Muscle of arm (tissue), 1 donor: ENCODE measurements at regions not wholly inside any gene's neighbourhood (a gene's known extent, or its start where the extent isn't known, plus 50 kb on each side); places are given as distances from the start of the nearest gene placed in this dataset.
A peak's percentile ranks its signal among the peaks of the same experiment; 100 is the strongest.
"Not testable (repeated sequence)": the region's sequence is repeated elsewhere in the genome, so short reads cannot be mapped to it uniquely, and the experiment has no call there.

ENCODE experiments used
- DNase-seq: peaks from one replicate; pipeline ENCODE4 v3.0.0-alpha.2; 2013

DNA sequence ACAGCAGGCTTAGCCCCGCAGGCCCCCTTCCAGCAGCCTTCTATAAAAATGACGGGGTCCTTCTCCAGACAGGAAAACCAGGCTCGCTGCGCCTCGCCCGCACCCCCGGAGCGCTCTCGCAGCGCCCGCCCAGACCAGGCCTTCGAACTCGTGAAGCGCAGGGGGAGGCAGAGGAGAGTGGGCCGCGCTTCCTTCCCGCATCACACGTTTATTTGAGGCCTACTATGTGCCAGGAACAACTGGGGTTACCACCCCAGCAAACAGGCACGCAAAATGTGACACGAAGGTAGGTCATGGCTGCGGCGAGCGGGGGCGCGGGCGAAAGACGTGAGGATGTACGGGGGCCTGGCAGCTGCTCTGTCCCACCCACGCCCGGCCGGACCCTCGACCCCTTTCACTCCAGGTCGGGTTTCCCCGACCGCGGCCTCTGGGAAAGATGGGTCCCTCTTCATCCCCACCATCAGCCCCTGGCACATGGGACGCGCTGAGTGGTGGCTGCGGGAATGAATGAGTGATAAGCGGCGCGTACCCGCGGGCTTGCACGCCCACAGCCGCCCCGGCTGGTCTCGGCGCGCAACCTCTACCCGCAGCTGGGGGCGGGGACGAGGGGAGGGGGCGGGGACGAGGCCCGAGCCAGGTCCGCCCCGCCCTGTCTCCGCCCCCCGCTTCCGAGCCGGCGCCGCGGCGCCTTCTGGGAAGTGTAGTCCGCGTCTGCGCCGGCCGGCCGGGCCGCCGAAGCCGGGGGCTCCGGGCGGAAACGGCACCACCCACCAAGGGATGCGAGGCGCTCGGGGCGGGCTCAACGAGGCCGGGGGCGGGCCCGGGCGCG is 59.1 kb downstream of the ZNF467 start:
- DNase-seq: peak; percentile 91

DNA sequence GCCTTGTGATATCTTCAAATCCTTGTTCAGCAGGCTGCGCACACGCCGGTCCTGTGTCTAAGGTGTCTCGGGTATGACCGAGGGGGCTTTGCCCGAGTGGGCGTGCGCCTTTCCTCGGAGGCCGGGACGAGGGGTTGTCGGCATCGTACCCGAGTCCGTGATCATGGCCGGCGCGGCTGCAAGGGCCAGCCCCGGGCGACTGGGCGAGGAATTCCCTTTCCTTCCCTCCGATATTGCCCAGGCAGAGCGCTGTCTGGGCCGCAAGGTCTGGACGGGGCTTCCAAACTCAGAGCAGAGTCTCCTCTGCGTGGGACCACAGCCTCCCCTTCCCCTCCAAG is 59.7 kb downstream of the ZNF467 start:
- DNase-seq: no peak

DNA sequence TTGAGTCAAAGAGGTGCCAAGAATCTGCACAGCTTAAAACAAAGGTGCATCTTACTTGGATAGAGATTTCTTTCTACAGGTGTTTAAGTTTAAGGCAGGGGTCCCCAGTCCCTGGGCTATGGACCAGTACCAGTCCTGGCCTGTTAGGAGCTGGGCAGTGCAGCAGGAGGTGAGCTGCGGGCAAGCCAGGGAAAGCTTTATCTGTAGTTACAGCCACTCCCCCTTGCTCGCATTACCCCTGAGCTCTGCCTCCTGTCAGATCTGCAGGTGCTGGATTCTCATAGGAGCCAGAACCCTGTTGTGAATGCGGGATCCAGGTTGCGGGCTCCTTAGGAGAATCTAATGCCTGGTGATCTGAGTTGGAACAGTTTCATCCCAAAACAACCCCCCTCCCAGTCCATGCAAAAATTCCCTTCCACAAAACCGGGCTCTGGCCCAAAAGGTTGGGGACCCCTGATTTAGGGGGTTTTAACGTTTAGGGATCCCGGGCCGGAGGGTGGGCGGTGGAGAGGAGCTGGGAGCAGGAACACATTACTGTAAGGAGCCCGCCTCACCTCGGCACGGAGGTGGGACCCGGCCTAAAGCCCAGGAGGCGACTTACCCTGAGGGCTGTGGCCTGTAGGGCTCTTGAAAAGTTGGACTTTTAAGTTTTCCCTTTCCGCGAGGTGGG is 60.2 kb downstream of the ZNF467 start:
- DNase-seq: no peak

DNA sequence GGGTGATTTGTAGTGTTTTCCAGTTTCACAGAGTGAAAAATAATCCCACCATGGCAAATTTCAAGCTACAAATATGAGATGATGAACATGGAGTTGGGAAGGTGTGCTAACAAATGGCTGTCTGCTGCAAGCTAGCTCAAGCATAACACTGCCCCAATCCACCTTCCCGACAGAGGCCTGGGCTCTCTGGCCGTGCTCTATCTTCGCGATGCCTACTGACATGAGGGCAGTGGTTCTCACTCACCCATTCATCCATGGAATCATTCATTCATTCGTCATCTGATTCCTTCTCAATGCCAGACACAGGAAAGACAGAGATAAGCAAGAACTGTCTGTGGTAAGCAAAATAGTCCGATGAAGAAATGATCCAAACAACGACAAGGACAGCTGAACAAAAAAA is 65.4 kb downstream of the ZNF467 start:
- DNase-seq: no peak

DNA sequence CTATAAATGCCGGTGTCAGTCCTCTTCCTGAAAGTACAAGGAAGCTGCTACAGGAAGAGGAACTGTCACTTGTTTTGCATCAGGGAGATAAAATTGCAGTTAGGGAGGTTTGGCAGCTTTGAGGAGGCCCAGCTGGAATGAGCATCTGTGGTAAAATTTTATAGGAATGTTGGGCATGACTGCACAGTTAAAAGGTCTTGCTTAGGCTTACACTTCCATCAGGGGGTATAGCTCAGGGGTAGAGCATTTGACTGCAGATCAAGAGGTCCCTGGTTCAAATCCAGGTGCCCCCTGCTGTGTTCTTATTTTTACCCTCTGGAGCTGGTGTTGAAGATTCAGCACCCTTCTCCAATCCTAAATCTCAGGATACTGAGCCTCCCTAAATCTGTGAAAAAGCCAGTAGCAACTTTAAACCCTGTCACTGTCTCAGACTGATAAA is 65.9 kb downstream of the ZNF467 start:
- DNase-seq: no peak

DNA sequence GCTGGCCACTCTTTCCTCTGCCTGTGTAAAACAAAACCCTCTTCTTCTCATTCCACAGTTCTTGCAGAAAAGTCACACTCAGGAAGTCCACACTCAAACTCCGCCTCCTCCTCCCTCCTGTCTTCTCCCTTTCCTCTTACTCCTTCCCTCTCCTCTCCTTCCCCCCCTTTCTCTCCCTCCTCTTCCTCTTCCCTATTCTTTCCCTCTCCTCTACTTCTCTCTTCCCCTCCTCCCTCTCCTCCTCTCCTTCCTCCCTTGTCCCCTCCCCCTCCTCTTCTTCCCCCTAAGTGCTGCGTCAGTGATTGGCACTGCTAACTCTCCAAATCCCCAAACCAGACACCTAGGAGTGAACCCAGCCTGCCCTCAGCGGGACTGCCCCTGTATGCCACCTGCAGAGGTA is 67.0 kb downstream of the ZNF467 start:
- DNase-seq: no peak

DNA sequence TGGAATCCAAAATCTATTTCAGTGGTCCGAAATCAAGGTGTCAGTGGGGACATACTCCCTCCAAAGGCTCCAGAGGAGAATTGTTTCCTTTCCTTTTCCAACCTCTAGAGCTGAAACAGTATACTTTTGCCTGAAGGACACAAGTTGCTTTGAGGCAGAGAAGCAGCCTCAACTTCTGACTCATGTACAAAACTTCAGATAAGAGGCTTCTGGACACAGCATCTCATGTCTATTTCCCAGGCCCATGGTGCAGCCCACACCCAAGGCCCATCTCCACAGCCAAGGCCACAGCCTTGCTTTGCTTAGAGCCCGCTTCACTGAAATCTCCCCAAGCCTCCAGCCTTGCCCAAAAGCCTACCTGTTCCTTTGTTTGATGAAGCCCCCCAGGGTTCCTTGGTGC is 68.9 kb downstream of the ZNF467 start:
- no peak for DNase-seq

DNA sequence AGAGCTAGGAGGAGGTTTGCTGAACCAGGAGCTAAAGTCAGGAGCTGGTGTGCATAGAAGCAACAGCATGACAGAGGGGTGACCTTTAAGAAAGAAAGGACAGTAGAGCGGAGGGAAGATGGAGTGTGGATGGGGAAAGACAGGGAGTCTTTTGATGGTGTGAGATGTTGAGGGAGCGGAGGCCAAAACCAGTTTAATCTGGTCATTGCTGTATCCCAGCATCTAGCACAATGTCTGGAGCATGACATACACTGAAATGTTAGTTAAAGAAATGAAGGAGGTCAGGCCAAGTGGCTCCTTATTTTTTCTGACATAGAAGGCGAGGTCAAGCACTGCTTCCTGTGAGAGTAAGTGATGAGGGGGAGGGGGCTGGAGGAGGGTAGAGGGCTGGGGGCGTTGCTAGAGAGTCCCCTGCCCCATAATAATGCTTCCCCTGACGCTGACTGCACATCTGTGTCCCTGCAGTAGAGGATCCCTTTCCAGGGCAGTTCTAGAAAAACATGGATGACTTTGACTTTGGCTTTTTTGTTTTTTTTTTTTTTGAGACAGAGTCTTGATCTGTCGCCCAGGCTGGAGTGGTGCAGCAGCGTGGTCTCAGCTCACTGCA is 70.2 kb downstream of the ZNF467 start:
- no peak for DNase-seq

DNA sequence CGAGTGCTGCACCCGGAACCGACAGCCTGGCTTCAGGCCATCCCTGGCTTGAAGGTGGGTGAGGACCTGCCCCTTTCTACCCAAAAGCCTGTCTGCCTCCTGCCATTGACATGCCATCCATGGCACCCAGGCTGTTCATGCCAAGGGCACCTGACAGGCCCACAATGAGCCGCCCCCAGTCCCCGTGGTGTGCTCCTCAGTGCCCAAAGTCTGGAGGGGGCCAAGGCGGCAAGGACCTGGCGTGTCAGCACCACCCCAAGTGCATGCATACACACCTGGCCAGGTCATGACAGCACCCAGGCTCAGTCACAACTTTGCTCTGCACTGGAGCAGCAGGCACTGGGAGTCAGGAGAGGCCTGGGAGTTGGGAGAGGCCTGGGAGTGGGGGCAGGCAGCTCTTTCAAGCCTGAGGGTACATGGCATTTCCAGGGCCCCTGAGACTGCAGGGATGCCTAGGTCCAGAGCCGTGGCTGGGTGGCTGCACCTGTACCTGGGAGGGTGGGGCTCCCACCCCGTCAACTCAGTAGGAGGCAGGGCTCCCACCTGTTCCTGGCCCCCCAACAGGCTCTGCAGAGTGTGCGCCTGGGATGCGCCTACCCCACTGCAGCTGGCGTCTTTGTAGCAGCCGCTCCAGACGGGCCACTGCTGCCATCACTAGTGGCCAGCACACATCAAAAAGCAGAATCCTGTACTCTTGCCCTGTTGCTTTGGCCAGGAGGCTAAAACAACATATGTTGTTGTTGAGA is 71.7 kb downstream of the ZNF467 start:
- no peak for DNase-seq

DNA sequence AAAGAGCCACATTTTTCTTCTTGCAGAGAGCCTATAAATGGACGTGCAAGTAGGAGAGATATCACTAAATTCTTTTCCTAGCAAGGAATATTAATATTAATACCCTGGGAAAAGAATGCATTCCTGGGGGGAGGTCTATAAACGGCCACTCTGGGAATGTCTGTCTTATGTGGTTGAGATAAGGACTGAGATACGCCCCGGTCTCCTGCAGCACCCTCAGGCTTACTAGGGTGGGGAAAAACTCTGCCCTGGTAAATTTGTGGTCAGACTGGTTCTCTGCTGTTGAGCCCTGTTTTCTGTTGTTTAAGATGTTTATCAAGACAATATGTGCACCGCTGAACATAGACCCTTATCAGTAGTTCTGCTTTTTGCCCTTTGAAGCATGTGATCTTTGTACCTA is 75.6 kb downstream of the ZNF467 start:
- not testable (repeated sequence) for DNase-seq

DNA sequence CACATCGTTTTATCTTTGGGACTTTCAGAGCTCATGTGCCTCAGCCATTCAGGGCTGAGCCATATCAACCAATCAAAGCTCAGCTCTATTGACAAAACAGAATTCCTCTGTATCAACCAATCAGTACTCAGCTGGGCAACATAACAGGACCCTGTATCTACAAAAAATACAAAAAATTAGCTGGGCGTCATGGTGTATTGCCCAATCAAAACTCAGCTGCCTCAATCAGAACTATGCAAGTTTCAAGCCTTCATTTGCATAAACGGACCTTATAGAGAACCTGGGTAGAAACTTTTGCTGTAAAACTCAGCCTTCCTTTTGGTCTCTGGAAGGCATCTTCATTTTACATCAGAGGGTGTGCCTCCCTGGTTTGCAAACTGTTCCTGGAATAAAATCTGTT is 77.1 kb downstream of the ZNF467 start:
- no peak for DNase-seq

DNA sequence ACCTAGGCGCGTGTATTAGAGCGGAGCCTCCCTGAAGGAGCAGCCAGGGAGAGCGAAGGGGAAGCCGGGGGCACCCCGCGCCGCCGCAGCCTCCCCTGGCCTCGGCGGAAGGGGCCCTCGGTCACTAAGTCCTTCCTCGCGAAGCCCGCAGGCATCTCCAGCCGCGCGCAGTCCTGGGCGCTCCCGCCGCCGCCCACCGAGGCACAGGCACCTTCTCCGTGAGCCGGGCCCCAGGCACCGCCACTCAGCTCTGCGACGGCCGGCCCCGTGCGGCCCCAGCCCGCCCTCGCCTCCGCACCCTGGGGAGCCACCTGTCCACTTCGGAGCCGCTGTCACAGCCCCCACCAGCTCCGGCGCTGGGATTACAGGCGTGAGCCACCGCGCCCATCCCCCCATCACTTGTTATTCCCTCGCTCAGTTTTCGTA is 80.8 kb downstream of the ZNF467 start:
- DNase-seq: no peak

DNA sequence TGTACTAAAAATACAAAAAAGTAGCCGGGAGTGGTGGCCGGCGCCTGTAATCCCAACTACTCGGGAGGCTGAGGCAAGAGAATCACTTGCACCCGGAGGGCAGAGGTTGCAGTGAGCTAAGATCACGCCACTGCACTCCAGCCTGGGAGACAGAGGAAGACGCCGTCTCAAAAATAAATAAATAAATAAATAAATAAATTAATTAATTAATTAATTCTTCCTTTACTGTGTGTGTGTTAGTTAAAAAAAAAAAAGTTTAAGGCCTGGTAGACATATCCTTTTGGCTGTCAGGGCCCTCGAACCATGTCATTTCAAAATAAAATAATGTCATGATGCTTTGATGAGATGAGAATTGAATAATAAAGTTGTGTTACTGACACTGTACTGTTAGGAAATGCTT is 81.3 kb downstream of the ZNF467 start:
- DNase-seq: no peak

DNA sequence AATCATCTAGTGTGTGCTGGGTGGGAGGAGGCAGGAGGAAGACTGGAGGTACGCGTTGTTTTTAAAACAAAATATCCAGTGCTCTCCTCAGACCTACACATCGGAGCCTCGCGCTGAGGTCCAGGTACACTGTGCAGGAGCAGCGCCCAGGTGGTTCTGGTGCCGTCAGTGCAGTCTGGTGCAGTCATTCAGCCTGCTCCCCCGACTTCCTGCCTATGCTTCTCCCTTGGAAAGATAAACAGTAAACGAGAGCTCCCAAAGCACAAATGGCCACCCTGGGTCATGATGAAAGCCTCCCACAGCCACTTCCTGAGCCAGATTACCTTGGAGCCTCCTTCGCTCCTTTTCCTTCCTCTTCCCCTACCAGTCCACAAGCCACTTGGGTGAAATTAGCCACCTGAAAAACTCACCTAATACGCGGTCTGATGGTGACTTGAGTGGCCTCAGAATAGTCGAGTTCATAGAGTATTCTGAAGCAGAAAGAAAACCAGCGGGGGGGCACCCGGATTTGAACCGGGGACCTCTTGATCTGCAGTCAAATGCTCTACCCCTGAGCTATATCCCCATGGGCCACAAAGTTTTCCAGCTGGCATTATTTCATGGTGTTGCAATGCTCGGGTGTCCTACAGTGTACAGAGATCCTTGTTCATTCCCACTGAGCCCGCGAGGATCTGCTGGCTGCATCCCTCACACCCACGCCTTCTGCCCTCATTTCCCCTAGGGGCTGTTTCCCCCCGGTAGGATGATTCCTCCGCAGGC is 82.5 kb downstream of the ZNF467 start:
- DNase-seq: no peak

DNA sequence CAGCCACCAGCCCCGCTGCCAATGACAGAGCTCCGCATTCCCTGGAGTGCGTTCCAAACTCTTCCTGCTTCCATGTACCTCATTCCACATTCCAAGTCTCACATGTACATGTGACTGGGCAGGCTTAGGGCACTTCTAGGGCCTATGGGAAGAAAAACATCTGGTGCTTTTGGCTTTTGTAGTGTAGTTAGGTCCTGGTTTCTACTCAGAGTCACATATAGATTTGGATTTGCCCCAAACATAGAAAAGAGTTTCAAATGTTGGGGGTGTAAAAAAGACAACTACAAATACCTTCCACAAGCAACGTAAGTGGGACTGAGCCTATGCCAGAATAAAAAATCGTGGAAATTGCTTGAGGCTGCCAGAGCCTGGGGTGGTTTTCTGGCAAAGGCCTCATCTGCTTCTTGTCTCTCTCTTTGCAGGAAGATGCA is 84.1 kb downstream of the ZNF467 start:
- no peak for DNase-seq

DNA sequence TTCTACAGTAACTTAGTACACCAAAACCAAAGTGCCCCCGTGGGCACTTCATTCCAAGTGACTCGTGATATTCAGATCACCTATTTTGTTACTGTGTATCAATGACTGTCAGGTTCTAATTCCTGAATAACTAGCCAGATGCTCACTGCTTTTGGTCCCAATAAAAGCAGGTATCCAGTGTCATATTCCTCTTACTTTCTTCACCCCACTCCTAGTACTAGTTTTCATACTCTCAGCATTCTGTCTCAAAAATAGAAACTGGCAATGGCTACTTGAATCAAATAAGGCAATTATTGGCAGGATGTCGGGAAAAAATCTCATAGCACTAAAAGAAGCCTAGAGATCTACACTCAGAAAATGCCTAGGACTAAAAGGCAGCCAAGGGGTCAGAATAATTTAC is 84.6 kb downstream of the ZNF467 start:
- no peak for DNase-seq

DNA sequence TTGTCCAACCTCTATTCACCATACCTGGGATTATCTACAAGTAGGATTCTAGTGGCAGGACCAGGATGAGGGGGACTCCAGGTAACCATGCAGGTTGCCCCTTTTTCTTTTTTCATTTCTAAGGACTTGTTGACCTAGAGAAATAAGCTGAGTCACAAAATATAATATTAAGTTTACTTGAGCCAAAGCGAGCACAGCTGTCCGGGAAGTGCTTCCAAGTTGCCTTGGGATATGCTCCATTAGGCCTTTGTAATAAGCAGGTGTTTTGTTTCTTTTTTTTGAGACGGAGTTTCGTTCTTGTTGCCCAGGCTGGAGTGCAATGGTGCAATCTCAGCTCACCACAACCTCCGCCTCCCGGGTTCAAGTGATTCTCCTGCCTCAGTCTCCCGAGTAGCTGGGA is 85.6 kb downstream of the ZNF467 start:
- DNase-seq: not testable (repeated sequence)

DNA sequence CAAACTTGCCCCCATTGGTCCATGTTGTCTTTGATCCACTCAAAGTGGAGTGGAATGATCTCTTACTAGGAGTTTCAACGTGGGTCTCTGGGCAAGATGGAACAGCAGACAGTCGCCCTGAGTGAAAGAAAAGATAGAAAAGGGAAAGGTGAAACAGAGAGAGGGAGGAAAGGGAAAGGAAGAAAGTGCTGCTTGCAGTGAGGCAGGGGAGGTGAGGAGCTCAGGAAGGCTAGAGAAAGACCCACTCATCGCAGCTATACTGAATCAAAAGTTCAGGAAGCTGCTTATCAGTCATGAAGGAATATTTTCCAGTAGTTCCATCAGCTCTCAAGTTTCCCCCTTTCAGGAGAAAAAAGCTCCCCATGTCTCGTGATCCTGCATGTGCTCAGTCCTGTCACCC is 86.9 kb downstream of the ZNF467 start:
- no peak for DNase-seq

DNA sequence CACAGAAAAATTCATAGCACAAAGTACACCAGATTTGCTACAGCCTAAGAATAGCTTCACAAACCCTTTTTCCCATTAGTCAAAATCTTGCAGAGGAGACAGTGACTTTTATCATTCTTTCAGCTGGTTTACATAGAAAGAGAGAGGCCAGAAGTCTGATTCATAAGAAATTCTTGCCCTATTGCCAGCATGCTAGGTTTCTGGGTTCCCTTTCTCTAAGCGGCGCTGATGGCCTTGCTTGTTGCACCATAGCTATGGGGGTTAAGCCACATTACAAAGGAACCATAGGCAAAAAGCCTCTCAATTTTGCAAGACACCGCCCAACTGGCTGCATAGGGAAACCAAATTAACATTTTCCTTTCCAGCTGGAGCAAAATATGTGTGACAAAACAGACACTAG is 87.4 kb downstream of the ZNF467 start:
- DNase-seq: no peak

DNA sequence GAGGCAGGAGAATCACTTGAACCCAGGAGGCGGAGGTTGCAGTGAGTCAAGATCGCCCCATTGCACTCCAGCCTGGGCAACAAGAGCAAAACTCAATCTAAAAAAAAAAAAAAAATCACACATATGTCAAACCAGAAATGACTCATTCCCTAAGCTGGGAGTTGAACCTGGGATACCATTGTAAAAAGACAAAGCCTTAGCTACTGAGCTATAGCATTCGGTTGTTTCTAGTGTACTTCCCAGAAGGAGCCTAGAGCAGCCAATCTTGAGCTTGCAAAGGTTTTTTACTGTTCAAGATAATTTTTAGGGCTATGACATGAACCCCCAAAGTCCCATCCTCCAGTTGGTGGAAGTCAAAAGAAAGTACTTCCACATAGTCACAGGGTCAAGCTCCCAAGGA is 87.9 kb downstream of the ZNF467 start:
- DNase-seq: no peak

DNA sequence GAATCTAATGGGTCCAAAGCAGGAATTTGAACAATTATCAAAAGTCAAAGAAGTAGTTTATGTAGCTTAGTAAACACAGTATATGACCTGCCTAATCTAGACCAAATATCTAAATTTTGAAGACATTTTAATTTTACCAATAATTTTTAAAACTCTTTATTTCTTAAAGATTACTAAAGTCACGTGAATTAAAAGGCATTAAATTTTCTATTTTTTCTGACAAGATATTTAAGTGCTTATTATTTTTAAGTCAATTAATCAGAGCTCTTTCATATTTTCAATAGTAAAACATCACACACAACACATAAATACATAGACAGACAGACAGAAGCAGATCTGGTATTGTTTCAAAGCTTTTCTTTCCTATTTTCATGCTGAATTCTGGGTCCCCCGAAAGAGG is 89.5 kb downstream of the ZNF467 start:
- no peak for DNase-seq

DNA sequence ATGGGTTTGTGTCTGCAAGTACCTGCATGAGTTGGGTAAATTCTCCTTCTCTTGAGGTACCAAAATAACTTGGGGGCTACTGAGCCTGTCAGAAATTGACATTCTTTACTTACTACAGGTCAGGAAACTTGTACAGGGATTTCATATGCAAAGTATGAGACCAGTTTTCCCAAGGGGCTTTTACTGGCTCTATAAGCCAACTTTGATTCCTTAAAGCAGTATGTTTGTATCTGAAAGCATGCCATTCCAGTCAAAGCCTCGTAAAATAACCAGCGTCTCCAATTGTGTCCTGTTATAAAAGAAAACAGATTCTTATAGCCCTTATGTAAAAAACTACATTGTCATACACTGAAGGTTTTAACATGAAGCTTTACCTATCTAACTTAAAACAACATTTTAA is 90.2 kb downstream of the ZNF467 start:
- DNase-seq: no peak
